Chondrocyte (in vitro differentiated cells): ENCODE measurements at regions not wholly inside any gene's neighbourhood (a gene's known extent, or its start where the extent isn't known, plus 50 kb on each side); places are given as distances from the start of the nearest gene placed in this dataset.

ENCODE experiments used
- DNase-seq: peaks from one replicate; pipeline ENCODE4 v3.0.0; 2021; ENCODE audit warnings: mixed read lengths, low spot score
- H3K27ac Mint-ChIP-seq: one replicate; pipeline ENCODE4 v1.8.0; 2021; ENCODE audit warnings: mild to moderate bottlenecking, moderate library complexity, mixed read lengths; ENCODE audit not compliant: unreplicated experiment
- H3K27me3 Mint-ChIP-seq: 2 replicates; pipeline ENCODE4 v1.8.0; 2021; ENCODE audit warnings: low read depth, mixed read lengths
- H3K36me3 Mint-ChIP-seq: 2 replicates; pipeline ENCODE4 v1.8.0; 2021; ENCODE audit warnings: low read depth, mixed read lengths
- H3K4me1 Mint-ChIP-seq: 2 replicates; pipeline ENCODE4 v1.8.0; 2021; ENCODE audit warnings: low read depth, mild to moderate bottlenecking, mixed read lengths
- H3K4me3 Mint-ChIP-seq: one replicate; pipeline ENCODE4 v1.8.0; 2021; ENCODE audit warnings: mild to moderate bottlenecking, moderate library complexity, mixed read lengths; ENCODE audit not compliant: unreplicated experiment
- H3K9me3 Mint-ChIP-seq: 2 replicates; pipeline ENCODE4 v1.8.0; 2021; ENCODE audit warnings: low read depth, mixed read lengths
- TF ChIP-seq, protein P1 (sequence below): fragments of 200-600 bp; sonication (generic); IDR thresholded peaks from 2 replicates; pipeline ENCODE4 v1.5.0; 2021; ENCODE audit warnings: antibody characterized with exemption, mild to moderate bottlenecking, moderate library complexity

DNA sequence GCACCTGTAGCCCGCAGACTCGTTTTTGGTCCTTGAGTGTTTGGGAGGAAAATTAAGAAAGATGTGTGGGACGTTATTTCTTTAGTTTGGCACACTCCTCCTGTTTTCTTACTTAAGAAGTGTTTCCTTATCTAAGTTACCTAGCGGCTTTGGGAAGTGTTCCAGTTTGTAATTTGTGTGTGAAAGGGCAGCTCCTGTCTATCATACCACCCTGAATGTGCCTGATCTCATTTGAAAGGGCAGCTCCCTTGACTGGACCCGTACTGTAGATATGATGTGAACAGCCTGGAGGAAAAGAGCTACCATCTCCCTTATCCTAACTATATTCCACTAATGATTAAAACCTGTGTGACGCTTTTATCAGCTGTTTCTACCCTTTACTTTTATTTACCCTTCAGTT lies 314.3 kb downstream of the CHRM3 start:
- Mint-ChIP-seq H3K27me3 (peaks cover 8% of the 10 kb centered on the region), H3K4me3 (no peak overlapping the region), H3K36me3 (no peaks in the 10 kb centered on the region), H3K27ac (no peak overlapping the region), H3K9me3 (peaks cover 3% of the 10 kb centered on the region), H3K4me1 (no peaks in the 10 kb centered on the region)
- no peak for DNase-seq
- TF ChIP-seq, protein P1, sequence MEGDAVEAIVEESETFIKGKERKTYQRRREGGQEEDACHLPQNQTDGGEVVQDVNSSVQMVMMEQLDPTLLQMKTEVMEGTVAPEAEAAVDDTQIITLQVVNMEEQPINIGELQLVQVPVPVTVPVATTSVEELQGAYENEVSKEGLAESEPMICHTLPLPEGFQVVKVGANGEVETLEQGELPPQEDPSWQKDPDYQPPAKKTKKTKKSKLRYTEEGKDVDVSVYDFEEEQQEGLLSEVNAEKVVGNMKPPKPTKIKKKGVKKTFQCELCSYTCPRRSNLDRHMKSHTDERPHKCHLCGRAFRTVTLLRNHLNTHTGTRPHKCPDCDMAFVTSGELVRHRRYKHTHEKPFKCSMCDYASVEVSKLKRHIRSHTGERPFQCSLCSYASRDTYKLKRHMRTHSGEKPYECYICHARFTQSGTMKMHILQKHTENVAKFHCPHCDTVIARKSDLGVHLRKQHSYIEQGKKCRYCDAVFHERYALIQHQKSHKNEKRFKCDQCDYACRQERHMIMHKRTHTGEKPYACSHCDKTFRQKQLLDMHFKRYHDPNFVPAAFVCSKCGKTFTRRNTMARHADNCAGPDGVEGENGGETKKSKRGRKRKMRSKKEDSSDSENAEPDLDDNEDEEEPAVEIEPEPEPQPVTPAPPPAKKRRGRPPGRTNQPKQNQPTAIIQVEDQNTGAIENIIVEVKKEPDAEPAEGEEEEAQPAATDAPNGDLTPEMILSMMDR, result no peak

DNA sequence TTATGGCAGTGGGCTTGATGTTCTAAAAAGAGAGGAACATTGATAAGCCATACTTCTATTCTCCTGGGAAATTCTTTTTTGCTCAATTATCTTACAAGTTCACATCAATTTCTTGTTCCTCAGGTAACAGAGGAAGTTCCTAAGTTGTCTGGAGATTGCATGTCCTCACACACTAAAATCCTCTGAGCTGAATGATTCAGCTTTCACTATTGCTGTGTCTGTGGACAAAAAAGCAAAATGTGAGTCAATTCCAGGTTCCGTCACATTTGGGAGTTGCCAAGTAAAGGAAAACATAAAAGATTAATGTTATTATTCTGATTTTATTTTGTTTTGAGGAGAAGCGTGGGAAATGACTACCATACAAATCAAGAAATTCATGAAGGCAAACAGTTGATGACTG lies 316.7 kb downstream of the CHRM3 start:
- TF ChIP-seq, protein P1, result no peak
- no peaks in the 10 kb centered on the region for H3K36me3 Mint-ChIP-seq

DNA sequence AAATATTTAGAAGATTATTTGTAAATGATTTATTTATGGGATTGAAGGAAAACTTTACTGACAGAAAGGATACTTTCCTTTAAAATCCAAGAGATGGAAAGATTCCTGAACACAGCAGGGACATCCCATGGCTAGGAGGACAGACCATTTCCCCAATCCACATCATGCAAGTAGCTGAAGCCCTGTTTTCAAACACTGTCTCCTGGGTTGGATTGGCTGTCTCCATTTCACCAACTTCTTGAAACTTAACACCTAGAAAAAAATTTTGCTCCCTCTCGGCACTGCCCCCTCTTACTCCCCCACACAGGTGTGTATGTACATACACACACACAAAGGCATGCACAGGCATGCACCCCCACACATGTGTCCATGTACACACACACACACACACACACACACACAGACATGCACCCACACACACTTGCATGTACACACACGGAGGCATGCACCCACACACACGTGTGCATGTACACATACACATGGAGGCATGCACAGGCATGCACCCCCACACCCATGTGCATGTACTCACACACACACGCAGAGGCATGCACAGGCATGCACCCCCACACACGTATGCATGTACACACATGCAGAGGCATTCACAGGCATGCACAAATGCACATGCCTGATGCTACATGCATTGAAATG lies 320.0 kb downstream of the CHRM3 start:
- TF ChIP-seq, protein P1, result no peak
- DNase-seq, result no peak
- no peak overlapping the region for H3K27ac Mint-ChIP-seq
- H3K27me3 Mint-ChIP-seq, result peaks cover 4% of the 10 kb centered on the region
- H3K4me3 Mint-ChIP-seq, result no peak overlapping the region
- H3K9me3 Mint-ChIP-seq, result no peaks in the 10 kb centered on the region
- H3K4me1 Mint-ChIP-seq, result no peaks in the 10 kb centered on the region
- H3K36me3 Mint-ChIP-seq, result no peaks in the 10 kb centered on the region

More for the DNA sequence above, 316.7 kb downstream of the CHRM3 start:
- no peak overlapping the region for H3K27ac Mint-ChIP-seq
- H3K27me3 Mint-ChIP-seq, result peaks cover 5% of the 10 kb centered on the region
- DNase-seq, result no peak
- no peaks in the 10 kb centered on the region for H3K4me1 Mint-ChIP-seq
- H3K4me3 Mint-ChIP-seq, result no peak overlapping the region
- H3K9me3 Mint-ChIP-seq, result no peaks in the 10 kb centered on the region

DNA sequence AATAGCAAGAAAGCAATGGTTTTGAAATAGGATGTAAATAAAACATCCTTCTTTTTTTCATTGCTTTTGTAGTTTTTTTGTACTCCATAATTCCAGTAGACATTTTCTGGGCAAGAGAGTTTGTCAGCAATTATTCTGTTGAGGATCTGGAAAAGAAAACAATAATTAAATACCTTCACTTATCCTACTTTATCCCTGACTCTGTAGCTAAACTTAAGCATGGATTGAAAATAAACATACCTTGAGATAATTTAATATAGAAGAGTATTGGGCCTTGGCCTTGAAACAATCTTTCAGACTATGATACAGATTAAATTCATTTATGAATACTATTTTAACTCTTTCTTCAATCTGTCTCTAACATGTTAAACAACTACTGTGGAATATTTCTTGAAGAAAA lies 321.2 kb downstream of the CHRM3 start:
- no peak overlapping the region for H3K27ac Mint-ChIP-seq
- no peaks in the 10 kb centered on the region for H3K36me3 Mint-ChIP-seq
- H3K9me3 Mint-ChIP-seq, result no peaks in the 10 kb centered on the region
- TF ChIP-seq, protein P1, result no peak
- peaks cover 2% of the 10 kb centered on the region for H3K27me3 Mint-ChIP-seq
- H3K4me1 Mint-ChIP-seq, result no peaks in the 10 kb centered on the region
- no peak overlapping the region for H3K4me3 Mint-ChIP-seq
- no peak for DNase-seq

DNA sequence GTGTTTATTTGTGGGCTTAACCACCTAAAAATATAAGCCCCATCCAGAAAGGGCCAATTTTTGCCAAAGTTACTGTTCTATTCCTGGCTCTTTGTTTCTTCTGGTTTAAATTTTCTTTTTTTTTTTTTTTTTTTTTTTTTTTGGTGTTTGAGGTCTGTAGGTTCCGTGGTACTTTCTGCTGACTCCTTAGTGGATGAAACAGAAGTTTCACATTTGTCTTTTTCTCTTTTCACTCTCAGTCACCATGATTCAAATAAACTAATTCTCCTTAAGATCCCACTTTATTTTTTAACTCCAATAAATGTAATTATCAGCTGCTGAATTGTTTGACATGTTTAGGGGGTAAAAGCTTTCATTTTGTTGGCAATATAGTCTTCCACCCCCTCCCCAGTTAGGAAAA lies 322.3 kb downstream of the CHRM3 start:
- H3K27me3 Mint-ChIP-seq, result peaks cover 2% of the 10 kb centered on the region
- H3K4me3 Mint-ChIP-seq, result no peak overlapping the region
- no peaks in the 10 kb centered on the region for H3K4me1 Mint-ChIP-seq
- H3K36me3 Mint-ChIP-seq, result no peaks in the 10 kb centered on the region
- TF ChIP-seq, protein P1, result no peak
- no peak for DNase-seq
- no peak overlapping the region for H3K27ac Mint-ChIP-seq
- H3K9me3 Mint-ChIP-seq, result no peaks in the 10 kb centered on the region
